H9 (cell line): ENCODE measurements at regions not wholly inside any gene's neighbourhood (a gene's known extent, or its start where the extent isn't known, plus 50 kb on each side); places are given as distances from the start of the nearest gene placed in this dataset.

Source experiments
- DNase-seq: peaks from one replicate; pipeline ENCODE4 v3.0.0-alpha.2; 2017
- H2AFZ ChIP-seq: one replicate; pipeline ENCODE4 v1.6.1; 2013; ENCODE audit warnings: mild to moderate bottlenecking, low read length, control low read depth, moderate library complexity
- H2AK5ac ChIP-seq: 2 replicates; pipeline ENCODE4 v1.6.1; 2013; ENCODE audit warnings: low read length, control low read depth, mixed read lengths; ENCODE audit not compliant: insufficient read length
- H2BK120ac ChIP-seq: one replicate; pipeline ENCODE4 v1.6.1; 2013; ENCODE audit warnings: low read depth, mild to moderate bottlenecking, low read length, control low read depth, inconsistent platforms; ENCODE audit not compliant: poor library complexity, severe bottlenecking
- H2BK12ac ChIP-seq: 2 replicates; pipeline ENCODE4 v1.6.1; 2013; ENCODE audit warnings: low read length, control low read depth, mixed read lengths, low read depth; ENCODE audit not compliant: insufficient read length
- H2BK15ac ChIP-seq: 2 replicates; pipeline ENCODE4 v1.6.1; 2013; ENCODE audit warnings: low read depth, low read length, control low read depth
- H2BK20ac ChIP-seq: one replicate; pipeline ENCODE4 v1.6.1; 2013; ENCODE audit warnings: low read depth, mild to moderate bottlenecking, low read length, control low read depth, inconsistent platforms; ENCODE audit not compliant: poor library complexity, severe bottlenecking
- H2BK5ac ChIP-seq: 2 replicates; pipeline ENCODE4 v1.6.1; 2013; ENCODE audit warnings: low read length, control low read depth, mixed read lengths; ENCODE audit not compliant: insufficient read length
- H3K14ac ChIP-seq: 2 replicates; pipeline ENCODE4 v1.6.1; 2013; ENCODE audit warnings: low read length, control low read depth; ENCODE audit not compliant: insufficient read depth
- H3K18ac ChIP-seq: 2 replicates; pipeline ENCODE4 v1.6.1; 2013; ENCODE audit warnings: low read depth, mild to moderate bottlenecking, mixed read lengths, low read length, control low read depth; ENCODE audit not compliant: insufficient read length
- H3K23ac ChIP-seq: 2 replicates; pipeline ENCODE4 v1.6.1; 2013; ENCODE audit warnings: low read length, control low read depth, mixed read lengths, low read depth; ENCODE audit not compliant: insufficient read length
- H3K23me2 ChIP-seq: 2 replicates; pipeline ENCODE4 v1.6.1; 2013; ENCODE audit warnings: low read depth, mild to moderate bottlenecking, mixed read lengths, low read length, control low read depth; ENCODE audit not compliant: insufficient read length, poor library complexity, severe bottlenecking
- H3K27ac ChIP-seq: 2 replicates; pipeline ENCODE4 v1.5.1; 2013; ENCODE audit warnings: low read length, control low read depth, mixed read lengths, low read depth; ENCODE audit not compliant: insufficient read length
- H3K27me3 ChIP-seq: 2 replicates; pipeline ENCODE4 v1.6.1; 2013; ENCODE audit warnings: low read length, control low read depth, inconsistent platforms; ENCODE audit not compliant: insufficient read depth
- H3K4ac ChIP-seq: 2 replicates; pipeline ENCODE4 v1.6.1; 2013; ENCODE audit warnings: low read depth, mild to moderate bottlenecking, control low read depth, inconsistent platforms, low read length, moderate library complexity
- H3K4me1 ChIP-seq: 2 replicates; pipeline ENCODE4 v1.6.1; 2013; ENCODE audit warnings: low read length, control low read depth, inconsistent platforms; ENCODE audit not compliant: insufficient read depth
- H3K4me2 ChIP-seq: 2 replicates; pipeline ENCODE4 v1.6.1; 2013; ENCODE audit warnings: low read length, control low read depth, mixed read lengths; ENCODE audit not compliant: insufficient read length, insufficient read depth
- H3K56ac ChIP-seq: 2 replicates; pipeline ENCODE4 v1.6.1; 2013; ENCODE audit warnings: low read depth, mild to moderate bottlenecking, mixed read lengths, low read length, control low read depth; ENCODE audit not compliant: insufficient read length
- H3K79me1 ChIP-seq: 2 replicates; pipeline ENCODE4 v1.6.1; 2013; ENCODE audit warnings: low read depth, mild to moderate bottlenecking, moderate library complexity, low read length, control low read depth, inconsistent platforms; ENCODE audit not compliant: insufficient read depth, poor library complexity, severe bottlenecking
- H3K79me2 ChIP-seq: 2 replicates; pipeline ENCODE4 v1.6.1; 2013; ENCODE audit warnings: low read length, control low read depth, inconsistent platforms; ENCODE audit not compliant: insufficient read depth
- H3K9ac ChIP-seq: 2 replicates; pipeline ENCODE4 v1.6.1; 2013; ENCODE audit warnings: low read length, control low read depth, mixed read lengths; ENCODE audit not compliant: insufficient read length; ENCODE audit errors: extremely low read depth
- H3K9me3 ChIP-seq: one replicate; pipeline ENCODE4 v1.6.1; 2013; ENCODE audit warnings: low read depth, low read length, inconsistent platforms; ENCODE audit not compliant: control insufficient read depth
- H3T11ph ChIP-seq: one replicate; pipeline ENCODE4 v1.6.1; 2013; ENCODE audit warnings: mild to moderate bottlenecking, low read length, control low read depth, inconsistent platforms
- H4K20me1 ChIP-seq: one replicate; pipeline ENCODE4 v1.6.1; 2013; ENCODE audit not compliant: control insufficient read depth, insufficient read length, insufficient read depth
- H4K5ac ChIP-seq: 2 replicates; pipeline ENCODE4 v1.6.1; 2013; ENCODE audit warnings: low read depth, mild to moderate bottlenecking, mixed read lengths, low read length, control low read depth; ENCODE audit not compliant: insufficient read length
- H4K8ac ChIP-seq: replicated peaks from 2 replicates; pipeline ENCODE4 v1.6.1; 2013; ENCODE audit warnings: low read length, control low read depth, mixed read lengths, low read depth; ENCODE audit not compliant: insufficient read length
- H4K91ac ChIP-seq: 2 replicates; pipeline ENCODE4 v1.6.1; 2013; ENCODE audit warnings: low read depth, mild to moderate bottlenecking, moderate library complexity, mixed read lengths, low read length, control low read depth; ENCODE audit not compliant: insufficient read length
- H3K27ac Mint-ChIP-seq, 3 experiments: 2 replicates in 2 of 3; 3 replicates in 1 of 3; pipeline ENCODE4 v1.8.0; 2020 to 2021; ENCODE audit warnings: mixed read lengths in 3 of 3, mild to moderate bottlenecking in 1 of 3, moderate library complexity in 1 of 3
- H3K27me3 Mint-ChIP-seq: 2 replicates; pipeline ENCODE4 v1.8.0; 2021; ENCODE audit warnings: low read depth, mild to moderate bottlenecking, moderate library complexity, mixed read lengths
- H3K36me3 Mint-ChIP-seq, 3 experiments: 2 replicates in 2 of 3; 3 replicates in 1 of 3; pipeline ENCODE4 v1.8.0; 2020 to 2021; ENCODE audit warnings: low read depth in 3 of 3, mixed read lengths in 3 of 3; ENCODE audit not compliant: insufficient read depth in 1 of 3
- H3K4me1 Mint-ChIP-seq, 2 experiments: 2 replicates each; pipeline ENCODE4 v1.8.0; 2020; ENCODE audit warnings: mixed read lengths in 2 of 2
- H3K4me3 Mint-ChIP-seq, 2 experiments: 2 replicates in 1 of 2; 3 replicates in 1 of 2; pipeline ENCODE4 v1.8.0; 2020 to 2021; ENCODE audit warnings: mild to moderate bottlenecking in 2 of 2, mixed read lengths in 2 of 2, moderate library complexity in 1 of 2
- H3K9me3 Mint-ChIP-seq, 2 experiments: 2 replicates in 1 of 2; 3 replicates in 1 of 2; pipeline ENCODE4 v1.8.0; 2020; ENCODE audit warnings: mild to moderate bottlenecking in 2 of 2, mixed read lengths in 2 of 2, moderate library complexity in 1 of 2
- CTCF ChIP-seq: fragments of 200-600 bp; sonication (generic); conservative IDR thresholded peaks from 3 replicates; pipeline ENCODE4 v1.8.0; 2021; ENCODE audit warnings: antibody characterized with exemption, mild to moderate bottlenecking
- WGBS: extraction: QIAGEN DNeasy Blood & Tissue Kit; methylation state at CpG from one replicate; pipeline ENCODE4 v1.1.7; 2013; ENCODE audit warnings: missing lambda C conversion rate, low lambda C conversion rate, mixed read lengths; ENCODE audit not compliant: insufficient read length; ENCODE audit errors: extremely low coverage; 5-methylcytosine and 5-hydroxymethylcytosine counted together

DNA sequence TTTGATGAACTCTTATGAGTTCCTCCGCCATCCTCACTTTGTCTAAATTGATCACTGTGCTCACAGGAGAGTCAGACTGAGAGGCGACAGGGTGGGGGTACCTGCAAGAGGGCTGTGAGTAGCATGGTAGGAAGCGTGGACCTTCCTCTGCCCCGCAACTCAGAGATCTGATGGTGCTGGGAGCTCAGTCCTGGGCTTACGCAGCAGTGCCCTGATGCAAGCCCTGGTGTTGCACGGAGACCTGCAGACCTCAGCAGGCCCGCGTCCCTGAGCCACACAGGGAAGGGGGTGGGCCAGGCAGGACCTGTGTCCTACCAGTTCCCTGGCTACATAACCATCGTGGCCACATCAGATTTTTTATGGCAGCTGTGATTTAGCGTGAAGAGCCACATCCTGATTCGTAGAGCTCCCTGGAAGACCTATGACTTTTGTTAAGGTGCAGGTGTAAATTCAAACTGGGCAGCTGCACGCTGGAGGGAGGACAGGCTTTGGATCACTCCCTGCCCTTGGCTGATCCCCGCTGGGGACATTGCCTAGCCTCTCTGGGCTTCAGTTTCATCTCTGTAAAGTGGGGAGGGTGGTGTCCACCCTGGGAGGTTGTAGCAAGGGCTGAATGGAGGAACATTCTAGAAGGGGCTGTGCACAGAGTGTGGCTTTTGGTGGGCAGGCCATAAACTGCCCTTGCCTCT, 176.1 kb downstream of the KLF13 start:
- Histone ChIP-seq H4K91ac (no peak overlapping the region), H3K14ac (0 out of 2 replicates have a peak overlapping the region, but pooled peaks have one; percentile 10), H3K4ac (no peak overlapping the region), H3K23ac (no peak overlapping the region), H2BK120ac (no peak overlapping the region), H3K27ac (no peak overlapping the region), H2AFZ (no peak overlapping the region), H3K4me2 (no peak overlapping the region), H2BK12ac (no peak overlapping the region), H3K9me3 (no peaks in the 10 kb centered on the region), H4K5ac (no peak overlapping the region), H2BK5ac (no peak overlapping the region), H3K4me1 (no peaks in the 10 kb centered on the region), H3K79me1 (no peaks in the 10 kb centered on the region), H2AK5ac (no peak overlapping the region), H3T11ph (no peak overlapping the region), H3K27me3 (no peaks in the 10 kb centered on the region), H3K18ac (no peak overlapping the region), H3K23me2 (no peaks in the 10 kb centered on the region), H2BK20ac (no peak overlapping the region), H2BK15ac (no peak overlapping the region), H4K20me1 (no peaks in the 10 kb centered on the region), H3K9ac (no peak overlapping the region), H4K8ac (no peak overlapping the region), H3K56ac (no peak overlapping the region), H3K79me2 (no peaks in the 10 kb centered on the region; the same call in 1 of the 2 replicates)
- no peaks in the 10 kb centered on the region for H3K27me3 Mint-ChIP-seq
- peak; percentile 20 for DNase-seq
- H3K4me1 Mint-ChIP-seq, result peaks cover 2 to 7% of the 10 kb centered on the region in 2 experiments; a peak in 2 of 4 replicates
- WGBS, result no CpG with 5 or more reads among the region's 13 CpGs
- TF ChIP-seq CTCF, result no peak
- no peaks in the 10 kb centered on the region for H3K36me3 Mint-ChIP-seq
- H3K9me3 Mint-ChIP-seq, result peaks cover 0 to 2% of the 10 kb centered on the region in 2 experiments
- H3K4me3 Mint-ChIP-seq, result no peak overlapping the region
- H3K27ac Mint-ChIP-seq, result peak overlapping the region in 1 of 3 experiments; percentile 80; a peak in 2 of 7 replicates
